Smooth muscle cell (in vitro differentiated cells): ENCODE measurements at regions not wholly inside any gene's neighbourhood (a gene's known extent, or its start where the extent isn't known, plus 50 kb on each side); places are given as distances from the start of the nearest gene placed in this dataset.
"Not testable (repeated sequence)": the region's sequence is repeated elsewhere in the genome, so short reads cannot be mapped to it uniquely, and the experiment has no call there.

Source experiments
- DNase-seq: peaks from one replicate; lab custom pipeline; 2025; ENCODE audit not compliant: unreplicated experiment; lab: John Stamatoyannopoulos, UW
- H2AFZ ChIP-seq: fragments of 200-600 bp; sonication (generic); 2 replicates; pipeline ENCODE4 v1.6.0; 2016; ENCODE audit warnings: antibody characterized with exemption, low read depth, mild to moderate bottlenecking
- H3F3A ChIP-seq: fragments of 200-600 bp; sonication (generic); 2 replicates; pipeline ENCODE4 v1.6.0; 2017; ENCODE audit warnings: antibody characterized with exemption, low read depth
- H3K27ac ChIP-seq: fragments of 200-600 bp; sonication (generic); 2 replicates; pipeline ENCODE4 v1.5.1; 2016; ENCODE audit warnings: low read depth, mild to moderate bottlenecking
- H3K27me3 ChIP-seq: fragments of 200-600 bp; sonication (generic); 2 replicates; pipeline ENCODE4 v1.6.1; 2016; ENCODE audit warnings: low read depth, mild to moderate bottlenecking
- H3K36me3 ChIP-seq: fragments of 200-600 bp; sonication (generic); 2 replicates; pipeline ENCODE4 v1.5.1; 2016; ENCODE audit warnings: low read depth
- H3K4me1 ChIP-seq: fragments of 200-600 bp; sonication (generic); 2 replicates; pipeline ENCODE4 v1.5.1; 2016; ENCODE audit warnings: low read depth
- H3K4me2 ChIP-seq: fragments of 200-600 bp; sonication (generic); 2 replicates; pipeline ENCODE4 v1.6.0; 2016; ENCODE audit warnings: mild to moderate bottlenecking
- H3K4me3 ChIP-seq: fragments of 200-600 bp; sonication (generic); 2 replicates; pipeline ENCODE4 v1.5.1; 2016; ENCODE audit warnings: mild to moderate bottlenecking
- H3K79me2 ChIP-seq: fragments of 200-600 bp; sonication (generic); 2 replicates; pipeline ENCODE4 v1.6.0; 2016; ENCODE audit warnings: low read depth, mild to moderate bottlenecking
- H3K9ac ChIP-seq: fragments of 200-600 bp; sonication (generic); 2 replicates; pipeline ENCODE4 v1.6.0; 2016; ENCODE audit warnings: low read depth
- H3K9me3 ChIP-seq: fragments of 200-600 bp; sonication (generic); replicated peaks from 2 replicates; pipeline ENCODE4 v1.5.1; 2016; ENCODE audit warnings: low read depth
- H4K20me1 ChIP-seq: fragments of 200-600 bp; sonication (generic); 2 replicates; pipeline ENCODE4 v1.6.0; 2016; ENCODE audit warnings: low read depth
- CTCF ChIP-seq: fragments of 200-600 bp; sonication (generic); IDR thresholded peaks from 2 replicates; pipeline ENCODE4 v1.5.1; 2017; ENCODE audit warnings: borderline replicate concordance, mild to moderate bottlenecking, antibody characterized with exemption; ENCODE audit not compliant: insufficient read depth, poor library complexity, severe bottlenecking
- WGBS: methylation state at CpG from one replicate; pipeline ENCODE4 v1.1.7; 2016; ENCODE audit warnings: low lambda C conversion rate; 5-methylcytosine and 5-hydroxymethylcytosine counted together

- H3K4me1 ChIP-seq, H2AFZ ChIP-seq, H3K27ac ChIP-seq, H3K9ac ChIP-seq, H3K36me3 ChIP-seq, H3K4me2 ChIP-seq, H4K20me1 ChIP-seq, DNase-seq, H3K27me3 ChIP-seq, H3K9me3 ChIP-seq, H3F3A ChIP-seq, H3K79me2 ChIP-seq, H3K4me3 ChIP-seq: not testable (repeated sequence)
- WGBS: 59% methylated on average over 1 of the region's 1 CpG
Observed at GRCh38 chr6:60374078-60374477, 1911.9 kb downstream of the KHDRBS2 start.

GRCh38 chr6:60367800-60368199, 1918.2 kb downstream of the KHDRBS2 start:
- not testable (repeated sequence) for H3K4me3 ChIP-seq, H3K36me3 ChIP-seq, H3K4me2 ChIP-seq, H3K9ac ChIP-seq, DNase-seq, H3K4me1 ChIP-seq, H3K9me3 ChIP-seq, H4K20me1 ChIP-seq, H3K27me3 ChIP-seq, H3K79me2 ChIP-seq, H3K27ac ChIP-seq, H2AFZ ChIP-seq, H3F3A ChIP-seq
- WGBS: 90% methylated on average over 5 of the region's 5 CpGs

- not testable (repeated sequence) for H3K79me2 ChIP-seq, H3K27me3 ChIP-seq, H3K4me3 ChIP-seq, H4K20me1 ChIP-seq, H3K9ac ChIP-seq, H3K4me2 ChIP-seq, DNase-seq, H3K27ac ChIP-seq, H2AFZ ChIP-seq, H3F3A ChIP-seq, H3K36me3 ChIP-seq, H3K4me1 ChIP-seq, H3K9me3 ChIP-seq
Observed at GRCh38 chr6:60365901-60366300, 1920.1 kb downstream of the KHDRBS2 start.

GRCh38 chr6:60342411-60343008, 1943.5 kb downstream of the KHDRBS2 start:
- not testable (repeated sequence) for H3K27me3 ChIP-seq, DNase-seq, H3K4me2 ChIP-seq, H3F3A ChIP-seq, H3K4me1 ChIP-seq, H2AFZ ChIP-seq, H3K27ac ChIP-seq, H4K20me1 ChIP-seq, H3K9ac ChIP-seq, H3K79me2 ChIP-seq, H3K4me3 ChIP-seq, H3K36me3 ChIP-seq, H3K9me3 ChIP-seq

GRCh38 chr6:60338328-60339071, 1947.5 kb downstream of the KHDRBS2 start:
- H4K20me1 ChIP-seq, H2AFZ ChIP-seq, H3F3A ChIP-seq, H3K4me2 ChIP-seq, H3K79me2 ChIP-seq, H3K27ac ChIP-seq, H3K9me3 ChIP-seq, H3K27me3 ChIP-seq, DNase-seq, H3K4me1 ChIP-seq, H3K9ac ChIP-seq, H3K4me3 ChIP-seq, H3K36me3 ChIP-seq: not testable (repeated sequence)
- peak; percentile 18 for TF ChIP-seq CTCF
- 89% methylated on average over 2 of the region's 2 CpGs for WGBS

- not testable (repeated sequence) for H3K36me3 ChIP-seq, H3K4me2 ChIP-seq, H3K27ac ChIP-seq, H3K79me2 ChIP-seq, H2AFZ ChIP-seq, H3K4me1 ChIP-seq, H3K9me3 ChIP-seq, H3K9ac ChIP-seq, H3F3A ChIP-seq, DNase-seq, H4K20me1 ChIP-seq, H3K4me3 ChIP-seq, H3K27me3 ChIP-seq
- WGBS: 87% methylated on average over 2 of the region's 2 CpGs
Observed at GRCh38 chr6:60335124-60335523, 1950.9 kb downstream of the KHDRBS2 start.

- H3K9me3 ChIP-seq, H3K4me3 ChIP-seq, H3K27ac ChIP-seq, H3K79me2 ChIP-seq, H3K9ac ChIP-seq, H3K4me2 ChIP-seq, H3K4me1 ChIP-seq, DNase-seq, H2AFZ ChIP-seq, H3F3A ChIP-seq, H3K27me3 ChIP-seq, H3K36me3 ChIP-seq, H4K20me1 ChIP-seq: not testable (repeated sequence)
- 93% methylated on average over 3 of the region's 3 CpGs for WGBS
Observed at GRCh38 chr6:60333708-60334107, 1952.3 kb downstream of the KHDRBS2 start.

GRCh38 chr6:60308939-60309338, 1977.1 kb downstream of the KHDRBS2 start:
- H3K9me3 ChIP-seq, H2AFZ ChIP-seq, H3K36me3 ChIP-seq, H3K9ac ChIP-seq, H3K4me1 ChIP-seq, H4K20me1 ChIP-seq, H3F3A ChIP-seq, H3K27me3 ChIP-seq, H3K4me2 ChIP-seq, H3K4me3 ChIP-seq, DNase-seq, H3K79me2 ChIP-seq, H3K27ac ChIP-seq: not testable (repeated sequence)
- WGBS: 85% methylated on average over 2 of the region's 2 CpGs
